Mesenchymal stem cell (in vitro differentiated cells and primary cell): ENCODE measurements at regions not wholly inside any gene's neighbourhood (a gene's known extent, or its start where the extent isn't known, plus 50 kb on each side); places are given as distances from the start of the nearest gene placed in this dataset.
"Not testable (repeated sequence)": the region's sequence is repeated elsewhere in the genome, so short reads cannot be mapped to it uniquely, and the experiment has no call there.

ENCODE experiments used
- DNase-seq: peaks from one replicate; pipeline ENCODE4 v3.0.0-alpha.2; 2013
- H2AFZ ChIP-seq: one replicate; pipeline ENCODE4 v1.6.1; 2013; ENCODE audit warnings: low read depth, mild to moderate bottlenecking, control low read depth, inconsistent platforms, low read length, moderate library complexity
- H2AK5ac ChIP-seq: 2 replicates; pipeline ENCODE4 v1.6.1; 2013; ENCODE audit warnings: low read length, moderate library complexity, mild to moderate bottlenecking, inconsistent platforms; ENCODE audit not compliant: severe bottlenecking
- H2BK120ac ChIP-seq: one replicate; pipeline ENCODE4 v1.6.1; 2013; ENCODE audit warnings: low read depth, mild to moderate bottlenecking, inconsistent platforms, low read length, moderate library complexity
- H2BK12ac ChIP-seq, 2 experiments: one replicate each; pipeline ENCODE4 v1.6.1; 2013; ENCODE audit warnings: inconsistent platforms in 2 of 2, low read length in 2 of 2, mild to moderate bottlenecking in 2 of 2, moderate library complexity in 2 of 2, control low read depth in 1 of 2
- H2BK15ac ChIP-seq: one replicate; pipeline ENCODE4 v1.6.1; 2013; ENCODE audit warnings: mild to moderate bottlenecking, low read depth, inconsistent platforms; ENCODE audit not compliant: poor library complexity, severe bottlenecking
- H2BK5ac ChIP-seq: 2 replicates; pipeline ENCODE4 v1.6.1; 2013; ENCODE audit warnings: low read depth, mild to moderate bottlenecking, low read length, control low read depth, inconsistent platforms; ENCODE audit not compliant: poor library complexity, severe bottlenecking
- H3K14ac ChIP-seq, 2 experiments: one replicate each; pipeline ENCODE4 v1.6.1; 2013; ENCODE audit warnings: inconsistent platforms in 2 of 2, low read length in 2 of 2, control low read depth in 1 of 2, mild to moderate bottlenecking in 1 of 2, moderate library complexity in 1 of 2
- H3K18ac ChIP-seq, 2 experiments: one replicate each; pipeline ENCODE4 v1.6.1; 2013; ENCODE audit warnings: inconsistent platforms in 2 of 2, low read length in 2 of 2, control low read depth in 1 of 2, low read depth in 1 of 2, mild to moderate bottlenecking in 1 of 2
- H3K23ac ChIP-seq, 2 experiments: one replicate each; pipeline ENCODE4 v1.6.1; 2013; ENCODE audit warnings: inconsistent platforms in 2 of 2, low read length in 2 of 2, mild to moderate bottlenecking in 2 of 2, moderate library complexity in 2 of 2, control low read depth in 1 of 2
- H3K27ac ChIP-seq: 2 replicates; pipeline ENCODE4 v1.5.1; 2013; ENCODE audit warnings: mild to moderate bottlenecking, moderate library complexity, low read length, control low read depth, inconsistent platforms; ENCODE audit not compliant: poor library complexity, severe bottlenecking
- H3K27me3 ChIP-seq, 2 experiments: 2 replicates each; pipeline versions ENCODE4 v1.6.1 to v1.7.0; 2013; ENCODE audit warnings: low read length in 2 of 2, mild to moderate bottlenecking in 2 of 2, moderate library complexity in 2 of 2, control low read depth in 1 of 2, inconsistent platforms in 1 of 2; ENCODE audit not compliant: control insufficient read depth in 1 of 2, insufficient read depth in 1 of 2
- H3K36me3 ChIP-seq, 2 experiments: 2 replicates each; pipeline versions ENCODE4 v1.6.1 to v1.7.0; 2013; ENCODE audit warnings: low read length in 2 of 2, control low read depth in 1 of 2, inconsistent platforms in 1 of 2, low read depth in 1 of 2, mild to moderate bottlenecking in 1 of 2; ENCODE audit not compliant: insufficient read depth in 2 of 2, control insufficient read depth in 1 of 2
- H3K4ac ChIP-seq, 2 experiments: one replicate each; pipeline ENCODE4 v1.6.1; 2013; ENCODE audit warnings: inconsistent platforms in 2 of 2, low read length in 2 of 2, mild to moderate bottlenecking in 2 of 2, moderate library complexity in 2 of 2, control low read depth in 1 of 2, low read depth in 1 of 2
- H3K4me1 ChIP-seq: 2 replicates; pipeline ENCODE4 v1.6.1; 2013; ENCODE audit warnings: low read depth, low read length, control low read depth; ENCODE audit not compliant: control insufficient read depth, insufficient read depth
- H3K4me2 ChIP-seq: 2 replicates; pipeline ENCODE4 v1.6.1; 2013; ENCODE audit warnings: low read length, mild to moderate bottlenecking, inconsistent platforms; ENCODE audit not compliant: poor library complexity, severe bottlenecking
- H3K4me3 ChIP-seq, 2 experiments: 2 replicates each; pipeline versions ENCODE4 v1.5.1 to v1.7.0; 2013; ENCODE audit warnings: low read length in 2 of 2, mild to moderate bottlenecking in 2 of 2, control low read depth in 1 of 2, low read depth in 1 of 2; ENCODE audit not compliant: insufficient read depth in 1 of 2
- H3K79me1 ChIP-seq: replicated peaks from 2 replicates; pipeline ENCODE4 v1.6.1; 2013; ENCODE audit warnings: mild to moderate bottlenecking, control low read depth, low read length, inconsistent platforms; ENCODE audit not compliant: poor library complexity, severe bottlenecking
- H3K9ac ChIP-seq: 2 replicates; pipeline ENCODE4 v1.7.0; 2013; ENCODE audit warnings: mild to moderate bottlenecking, low read length, moderate library complexity
- H3K9me3 ChIP-seq: 2 replicates; pipeline ENCODE4 v1.7.0; 2013; ENCODE audit warnings: mild to moderate bottlenecking, low read length; ENCODE audit not compliant: control insufficient read depth
- H4K8ac ChIP-seq: one replicate; pipeline ENCODE4 v1.6.1; 2013; ENCODE audit warnings: inconsistent platforms, mild to moderate bottlenecking, low read length, moderate library complexity
- H4K91ac ChIP-seq: one replicate; pipeline ENCODE4 v1.6.1; 2013; ENCODE audit warnings: mild to moderate bottlenecking, low read length, inconsistent platforms
- WGBS: methylation state at CpG from one replicate; pipeline ENCODE4 v1.1.7; 2013; ENCODE audit warnings: mixed read lengths; 5-methylcytosine and 5-hydroxymethylcytosine counted together

GRCh38 chr15:98350276-98350675 lies 298.1 kb upstream of the IGF1R start:
- Histone ChIP-seq H2BK12ac (no peak overlapping the region), H3K9me3 (no peaks in the 10 kb centered on the region), H3K27ac (no peak overlapping the region), H4K91ac (no peak overlapping the region), H3K4me2 (no peak overlapping the region), H3K14ac (no peak overlapping the region), H3K36me3 (no peaks in the 10 kb centered on the region), H2AK5ac (no peak overlapping the region), H3K23ac (no peak overlapping the region), H3K79me1 (no peaks in the 10 kb centered on the region), H2BK15ac (no peak overlapping the region), H2BK5ac (no peak overlapping the region), H3K9ac (no peak overlapping the region), H3K4me3 (no peak overlapping the region), H3K18ac (no peak overlapping the region), H3K27me3 (no peaks in the 10 kb centered on the region), H2BK120ac (no peak overlapping the region), H2AFZ (no peak overlapping the region), H3K4ac (no peak overlapping the region), H3K4me1 (no peaks in the 10 kb centered on the region), H4K8ac (no peak overlapping the region)
- WGBS, result 80% methylated on average over 1 of the region's 2 CpGs
- no peak for DNase-seq

DNA sequence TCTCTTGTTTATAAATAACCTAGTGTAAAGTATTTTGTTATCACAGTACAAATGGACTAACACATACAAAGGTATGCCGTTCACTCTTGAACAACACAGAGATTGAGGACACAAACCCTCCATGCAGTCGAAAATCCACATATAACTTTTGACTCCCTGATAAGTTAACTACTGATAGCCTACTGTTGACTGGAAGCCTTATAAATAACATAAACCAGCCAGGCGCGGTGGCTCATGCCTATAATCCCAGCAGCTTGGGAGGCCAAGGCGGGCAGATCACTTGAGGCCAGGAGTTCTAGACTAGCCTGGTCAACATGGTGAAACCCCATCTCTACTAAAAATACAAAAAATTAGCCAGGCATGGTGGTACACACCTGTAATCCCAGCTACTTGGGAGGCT lies 290.1 kb upstream of the IGF1R start:
- H3K23ac ChIP-seq, H3K9ac ChIP-seq, H2BK120ac ChIP-seq, H3K4ac ChIP-seq, H3K14ac ChIP-seq, H3K27me3 ChIP-seq, H2BK12ac ChIP-seq, H3K4me3 ChIP-seq, H2BK15ac ChIP-seq, H3K27ac ChIP-seq, H2BK5ac ChIP-seq, H3K18ac ChIP-seq, H3K4me2 ChIP-seq, H3K79me1 ChIP-seq, H2AFZ ChIP-seq, H2AK5ac ChIP-seq, DNase-seq, H4K91ac ChIP-seq, H4K8ac ChIP-seq, H3K4me1 ChIP-seq, H3K36me3 ChIP-seq: not testable (repeated sequence)
- 91% methylated on average over 5 of the region's 5 CpGs for WGBS
- H3K9me3 ChIP-seq, result peaks cover 10% of the 10 kb centered on the region

- H2BK15ac ChIP-seq, result no peak overlapping the region
- 77% methylated on average over 8 of the region's 8 CpGs for WGBS
Measured at GRCh38 chr15:98358971-98359370, 289.4 kb upstream of the IGF1R start.

GRCh38 chr15:98363416-98363815 lies 284.9 kb upstream of the IGF1R start:
- Histone ChIP-seq H3K4me1 (no peaks in the 10 kb centered on the region), H3K9ac (no peak overlapping the region), H3K9me3 (no peaks in the 10 kb centered on the region), H3K18ac (no peak overlapping the region), H3K4me3 (no peak overlapping the region), H3K79me1 (no peaks in the 10 kb centered on the region), H2BK12ac (no peak overlapping the region), H3K27ac (no peak overlapping the region), H3K14ac (no peak overlapping the region), H2BK15ac (no peak overlapping the region), H2AFZ (no peak overlapping the region), H3K27me3 (no peaks in the 10 kb centered on the region), H3K4me2 (no peak overlapping the region), H4K8ac (no peak overlapping the region), H3K36me3 (no peaks in the 10 kb centered on the region), H2AK5ac (no peak overlapping the region), H2BK120ac (no peak overlapping the region), H3K23ac (no peak overlapping the region), H4K91ac (no peak overlapping the region), H2BK5ac (no peak overlapping the region), H3K4ac (no peak overlapping the region)
- no peak for DNase-seq
- WGBS, result 47% methylated on average over 2 of the region's 2 CpGs

More at GRCh38 chr15:98358971-98359370, 289.4 kb upstream of the IGF1R start:
- Histone ChIP-seq H4K91ac (no peak overlapping the region), H3K14ac (no peak overlapping the region), H3K79me1 (no peaks in the 10 kb centered on the region), H2BK12ac (no peak overlapping the region), H3K23ac (no peak overlapping the region), H3K4ac (no peak overlapping the region), H3K27me3 (no peaks in the 10 kb centered on the region), H3K4me2 (no peak overlapping the region), H3K9me3 (peaks cover 10% of the 10 kb centered on the region), H2BK120ac (no peak overlapping the region), H3K4me3 (no peak overlapping the region), H2AK5ac (no peak overlapping the region), H4K8ac (no peak overlapping the region), H3K18ac (no peak overlapping the region), H3K36me3 (no peaks in the 10 kb centered on the region), H3K9ac (no peak overlapping the region), H2BK5ac (no peak overlapping the region), H3K27ac (no peak overlapping the region), H2AFZ (no peak overlapping the region), H3K4me1 (no peaks in the 10 kb centered on the region)
- DNase-seq, result no peak
